SK-N-SH (cell line): ENCODE measurements at regions not wholly inside any gene's neighbourhood (a gene's known extent, or its start where the extent isn't known, plus 50 kb on each side); places are given as distances from the start of the nearest gene placed in this dataset.

ENCODE experiments used
- CTCF ChIP-seq: fragments of 200-600 bp; sonication (generic); IDR thresholded peaks from 2 replicates; pipeline ENCODE4 v1.6.1; 2017; ENCODE audit warnings: antibody characterized with exemption, mild to moderate bottlenecking, moderate library complexity
- EZH2phosphoT487 ChIP-seq: fragments of 200-600 bp; sonication (generic); IDR thresholded peaks from 2 replicates; pipeline ENCODE4 v1.6.1; 2017; ENCODE audit warnings: low read depth, mixed run types, mild to moderate bottlenecking, antibody characterized with exemption, moderate library complexity, borderline replicate concordance
- NRF1 ChIP-seq: IDR thresholded peaks from 2 replicates; pipeline ENCODE4 v1.6.1; 2012; ENCODE audit warnings: low read depth, mild to moderate bottlenecking, low read length
- POLR2AphosphoS5 ChIP-seq: IDR thresholded peaks from 2 replicates; pipeline ENCODE4 v1.6.1; 2012; ENCODE audit warnings: low read depth, low read length
- USF2 ChIP-seq: fragments of 150-350 bp; IDR thresholded peaks from 2 replicates; pipeline ENCODE4 v1.6.1; 2017; ENCODE audit warnings: antibody characterized with exemption, low read length, low read depth, borderline replicate concordance

DNA sequence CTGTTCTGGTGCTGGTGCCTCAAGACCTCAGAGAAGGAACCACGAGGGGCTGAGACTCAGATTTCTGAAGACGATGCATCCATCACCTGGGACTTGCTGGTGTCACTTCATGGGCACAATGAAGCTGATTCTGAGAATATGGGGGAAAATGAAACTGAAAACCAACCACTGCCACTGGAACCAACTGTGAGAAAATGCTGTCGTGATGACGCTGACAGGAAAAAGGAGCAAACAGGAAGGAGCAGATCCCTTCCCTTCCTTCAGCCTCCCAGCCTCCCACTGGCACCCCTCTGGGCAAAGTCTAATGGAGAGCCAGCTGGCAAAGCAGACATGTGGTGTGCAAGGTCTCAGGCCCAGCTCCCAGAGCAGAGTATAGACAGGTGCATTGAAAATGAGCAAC, 109.7 kb downstream of the FOXI3 start:
- TF ChIP-seq USF2 (no peak), POLR2AphosphoS5 (no peak), NRF1 (no peak), CTCF (no peak), EZH2phosphoT487 (no peak)
